ENCODE measurements at regions not wholly inside any gene's neighbourhood (a gene's known extent, or its start where the extent isn't known, plus 50 kb on each side); places are given as distances from the start of the nearest gene placed in this dataset.

- Mint-ChIP-seq H3K4me1 (ENCODE audit: low read depth, unreplicated experiment) (peaks cover 76% of the 10 kb centered on the region), H3K36me3 (ENCODE audit: insufficient read depth, unreplicated experiment) (peaks cover 11% of the 10 kb centered on the region), H3K9me3 (ENCODE audit: unreplicated experiment) (peaks cover 14% of the 10 kb centered on the region), H3K4me3 (ENCODE audit: unreplicated experiment) (peak overlapping the region; percentile 71), H3K27ac (ENCODE audit: unreplicated experiment) (peak overlapping the region; percentile 80), H3K27me3 (ENCODE audit: insufficient read depth, unreplicated experiment) (no peaks in the 10 kb centered on the region)
- BruUV-seq (replicated peaks): TSS peak; percentile 83
- Histone ChIP-seq H3K4me1 (peaks cover 87% of the 10 kb centered on the region), H3K9me3 (no peaks in the 10 kb centered on the region), H3K36me3 (ENCODE audit: control insufficient read depth, insufficient read depth, low read length) (no peaks in the 10 kb centered on the region), H3K4me3 (ENCODE audit: low read depth, low read length) (no peak overlapping the region), H3K27me3 (replicated peaks; ENCODE audit: control insufficient read depth, insufficient read depth, low read length) (no peaks in the 10 kb centered on the region)
- POLR2A ChIA-PET: interaction anchor here (0.5 to 0.8 kb wide), 2 partner anchors 85 to 88 kb away, joined by 3 to 4 read pairs; no protein-coding TSS in a partner anchor
- no peak for TF ChIP-seq CTCF (IDR thresholded peaks at IDR 0.05; ENCODE audit: insufficient read depth in 1 of 2, low read depth in 1 of 2, low read length in 1 of 2, severe bottlenecking in 1 of 2, unreplicated experiment in 1 of 2)
- CTCF ChIA-PET: no interaction called here
- intact Hi-C loops (cut with micrococcal nuclease; ENCODE audit: unreplicated experiment): no loop called here
- no peak for DNase-seq
Observed at GRCh38 chr11:10392095-10393079, 62.7 kb upstream of the AMPD3 start.

- H3K4me3 ChIP-seq (ENCODE audit: low read depth, low read length): no peak overlapping the region
- H3K36me3 Mint-ChIP-seq (ENCODE audit: insufficient read depth, unreplicated experiment): peaks cover 11% of the 10 kb centered on the region
- intact Hi-C loops (cut with micrococcal nuclease; ENCODE audit: unreplicated experiment): loop anchor here (1.0 to 2.0 kb wide), 4 partner anchors 44 to 488 kb away; no protein-coding TSS in a partner anchor
- H3K27ac Mint-ChIP-seq (ENCODE audit: unreplicated experiment): peak overlapping the region; percentile 80
- no peaks in the 10 kb centered on the region for H3K36me3 ChIP-seq (ENCODE audit: control insufficient read depth, insufficient read depth, low read length)
- ChIA-PET CTCF (interaction anchor here (0.5 to 1.1 kb wide), 3 partner anchors 12 to 137 kb away, joined by 3 to 9 read pairs (median 4); no protein-coding TSS in a partner anchor), POLR2A (interaction anchor here (0.6 to 1.0 kb wide), 2 partner anchors 89 to 146 kb away, joined by 3 to 6 read pairs; partner anchors contain the start of genes ADM and RNF141)
- peak overlapping the region; percentile 57 for H3K4me3 Mint-ChIP-seq (ENCODE audit: unreplicated experiment)
- no peaks in the 10 kb centered on the region for H3K27me3 ChIP-seq (replicated peaks; ENCODE audit: control insufficient read depth, insufficient read depth, low read length)
- no peaks in the 10 kb centered on the region for H3K9me3 ChIP-seq
- no peak for TF ChIP-seq CTCF (IDR thresholded peaks at IDR 0.05; ENCODE audit: insufficient read depth in 1 of 2, low read depth in 1 of 2, low read length in 1 of 2, severe bottlenecking in 1 of 2, unreplicated experiment in 1 of 2)
- peak; percentile 84 to 93 for DNase-seq
- H3K4me1 ChIP-seq: peaks cover 66% of the 10 kb centered on the region
- BruUV-seq (replicated peaks): TSS peak; percentile 45
- H3K9me3 Mint-ChIP-seq (ENCODE audit: unreplicated experiment): peaks cover 13% of the 10 kb centered on the region
- H3K27me3 Mint-ChIP-seq (ENCODE audit: insufficient read depth, unreplicated experiment): no peaks in the 10 kb centered on the region
- H3K4me1 Mint-ChIP-seq (ENCODE audit: low read depth, unreplicated experiment): peaks cover 66% of the 10 kb centered on the region
Observed at GRCh38 chr11:10394229-10395101, 60.6 kb upstream of the AMPD3 start.

All from Caco-2 (cell line).